Astrocyte (in vitro differentiated cells and primary cell): ENCODE measurements at regions not wholly inside any gene's neighbourhood (a gene's known extent, or its start where the extent isn't known, plus 50 kb on each side); places are given as distances from the start of the nearest gene placed in this dataset.
A peak's percentile ranks its signal among the peaks of the same experiment; 100 is the strongest.

ENCODE experiments used
- DNase-seq: peaks from one replicate; pipeline ENCODE4 v3.0.0-alpha.2; 2010; ENCODE audit warnings: low read depth
- FAIRE-seq: peaks from 2 replicates; lab custom pipeline; 2011; peaks lifted over from hg19 to GRCh38; lab: Jason Lieb, UNC
- H2AFZ ChIP-seq: 2 replicates; pipeline ENCODE4 v1.6.0; 2012; ENCODE audit warnings: low read depth, low read length, inconsistent platforms
- H3K27ac ChIP-seq: 2 replicates; pipeline ENCODE4 v1.5.1; 2011; ENCODE audit warnings: low read depth, low read length, inconsistent platforms
- H3K27me3 ChIP-seq: 2 replicates; pipeline ENCODE4 v1.6.0; 2011; ENCODE audit warnings: low read length, inconsistent platforms; ENCODE audit not compliant: insufficient read depth
- H3K36me3 ChIP-seq: 2 replicates; pipeline ENCODE4 v1.5.1; 2011; ENCODE audit warnings: low read length, inconsistent platforms; ENCODE audit not compliant: insufficient read depth
- H3K4me1 ChIP-seq: 2 replicates; pipeline ENCODE4 v1.5.1; 2011; ENCODE audit warnings: low read length, inconsistent platforms; ENCODE audit not compliant: insufficient read depth
- H3K4me2 ChIP-seq: 2 replicates; pipeline ENCODE4 v1.6.0; 2012; ENCODE audit warnings: low read length, inconsistent platforms
- H3K4me3 ChIP-seq: 2 replicates; pipeline ENCODE4 v1.5.1; 2011; ENCODE audit warnings: low read depth, mild to moderate bottlenecking, low read length, inconsistent platforms; ENCODE audit not compliant: insufficient read depth
- H3K79me2 ChIP-seq: 2 replicates; pipeline ENCODE4 v1.6.0; 2012; ENCODE audit warnings: mild to moderate bottlenecking, low read length, inconsistent platforms; ENCODE audit not compliant: insufficient read depth
- H3K9ac ChIP-seq: 2 replicates; pipeline ENCODE4 v1.6.0; 2012; ENCODE audit warnings: mild to moderate bottlenecking, low read length, inconsistent platforms
- H3K9me3 ChIP-seq: 2 replicates; pipeline ENCODE4 v1.5.1; 2012; ENCODE audit warnings: low read depth, mild to moderate bottlenecking, low read length, inconsistent platforms; ENCODE audit not compliant: insufficient read depth
- H4K20me1 ChIP-seq: 2 replicates; pipeline ENCODE4 v1.6.0; 2012; ENCODE audit warnings: low read length, inconsistent platforms; ENCODE audit not compliant: insufficient read depth
- H3K27ac Mint-ChIP-seq: one replicate; pipeline ENCODE4 v1.8.0; 2021; ENCODE audit warnings: mild to moderate bottlenecking, mixed read lengths; ENCODE audit not compliant: unreplicated experiment
- H3K27me3 Mint-ChIP-seq: one replicate; pipeline ENCODE4 v1.8.0; 2021; ENCODE audit warnings: low read depth, mixed read lengths; ENCODE audit not compliant: unreplicated experiment
- H3K36me3 Mint-ChIP-seq: one replicate; pipeline ENCODE4 v1.8.0; 2021; ENCODE audit warnings: low read depth, mixed read lengths; ENCODE audit not compliant: unreplicated experiment
- H3K4me1 Mint-ChIP-seq: one replicate; pipeline ENCODE4 v1.8.0; 2021; ENCODE audit warnings: low read depth, mixed read lengths; ENCODE audit not compliant: unreplicated experiment
- H3K4me3 Mint-ChIP-seq: one replicate; pipeline ENCODE4 v1.8.0; 2021; ENCODE audit warnings: mild to moderate bottlenecking, moderate library complexity, mixed read lengths; ENCODE audit not compliant: unreplicated experiment
- H3K9me3 Mint-ChIP-seq: one replicate; pipeline ENCODE4 v1.8.0; 2021; ENCODE audit warnings: mild to moderate bottlenecking, mixed read lengths; ENCODE audit not compliant: unreplicated experiment
- CTCF ChIP-seq: IDR thresholded peaks from 2 replicates; pipeline ENCODE4 v1.5.1; 2011; ENCODE audit warnings: low read depth, mild to moderate bottlenecking, inconsistent platforms, low read length, moderate library complexity; ENCODE audit not compliant: insufficient read depth
- EZH2 ChIP-seq: IDR thresholded peaks from 2 replicates; pipeline ENCODE4 v1.6.1; 2012; ENCODE audit warnings: mild to moderate bottlenecking, low read length, inconsistent platforms; ENCODE audit not compliant: insufficient read depth

- Mint-ChIP-seq H3K4me3 (no peak overlapping the region), H3K9me3 (no peaks in the 10 kb centered on the region), H3K27me3 (no peaks in the 10 kb centered on the region), H3K27ac (no peak overlapping the region), H3K36me3 (no peaks in the 10 kb centered on the region), H3K4me1 (peaks cover 12% of the 10 kb centered on the region)
- Histone ChIP-seq H3K4me3 (no peak overlapping the region), H3K27me3 (no peaks in the 10 kb centered on the region), H3K9ac (no peak overlapping the region), H3K9me3 (no peaks in the 10 kb centered on the region), H4K20me1 (no peaks in the 10 kb centered on the region), H3K79me2 (no peaks in the 10 kb centered on the region), H3K4me1 (no peaks in the 10 kb centered on the region), H3K36me3 (no peaks in the 10 kb centered on the region), H3K4me2 (no peak overlapping the region), H3K27ac (no peak overlapping the region), H2AFZ (no peak overlapping the region)
- no peak for FAIRE-seq
- no peak for TF ChIP-seq CTCF
- DNase-seq = peak; percentile 37
Measured at GRCh38 chr3:178194539-178194938, 341.7 kb upstream of the KCNMB2 start.

GRCh38 chr3:178195824-178196223 is 340.4 kb upstream of the KCNMB2 start:
- DNase-seq (peak; percentile 82), FAIRE-seq (peak; percentile 60)
- H4K20me1 ChIP-seq = no peaks in the 10 kb centered on the region
- H3K79me2 ChIP-seq = no peaks in the 10 kb centered on the region
- H3K36me3 ChIP-seq = no peaks in the 10 kb centered on the region
- Mint-ChIP-seq H3K27me3 (no peaks in the 10 kb centered on the region), H3K36me3 (no peaks in the 10 kb centered on the region), H3K9me3 (no peaks in the 10 kb centered on the region), H3K4me1 (peaks cover 12% of the 10 kb centered on the region), H3K27ac (no peak overlapping the region), H3K4me3 (no peak overlapping the region)
- no peak overlapping the region for H3K4me3 ChIP-seq
- H3K9ac ChIP-seq = no peak overlapping the region
- no peak overlapping the region for H3K27ac ChIP-seq
- TF ChIP-seq EZH2 = no peak
- no peak for TF ChIP-seq CTCF
- H3K27me3 ChIP-seq = no peaks in the 10 kb centered on the region
- H3K4me1 ChIP-seq = no peaks in the 10 kb centered on the region
- H3K9me3 ChIP-seq = no peaks in the 10 kb centered on the region
- H2AFZ ChIP-seq = no peak overlapping the region
- no peak overlapping the region for H3K4me2 ChIP-seq

GRCh38 chr3:178198329-178198728 is 337.9 kb upstream of the KCNMB2 start:
- H3K4me1 Mint-ChIP-seq = peaks cover 15% of the 10 kb centered on the region

More at GRCh38 chr3:178198329-178198728, 337.9 kb upstream of the KCNMB2 start:
- H3K9me3 ChIP-seq = no peaks in the 10 kb centered on the region
- no peaks in the 10 kb centered on the region for H3K4me1 ChIP-seq
- H3K27ac ChIP-seq = no peak overlapping the region
- DNase-seq (peak; percentile 29), FAIRE-seq (peak; percentile 71)
- no peaks in the 10 kb centered on the region for H3K36me3 ChIP-seq
- no peak overlapping the region for H3K27ac Mint-ChIP-seq
- no peaks in the 10 kb centered on the region for H3K27me3 ChIP-seq
- H3K9ac ChIP-seq = no peak overlapping the region
- H3K9me3 Mint-ChIP-seq = no peaks in the 10 kb centered on the region
- H3K4me3 Mint-ChIP-seq = no peak overlapping the region
- H3K4me2 ChIP-seq = peak overlapping the region; percentile 12
- no peak overlapping the region for H2AFZ ChIP-seq
- no peaks in the 10 kb centered on the region for H3K27me3 Mint-ChIP-seq
- no peaks in the 10 kb centered on the region for H3K36me3 Mint-ChIP-seq
- no peaks in the 10 kb centered on the region for H3K79me2 ChIP-seq
- TF ChIP-seq CTCF (no peak), EZH2 (no peak)
- H4K20me1 ChIP-seq = no peaks in the 10 kb centered on the region
- no peak overlapping the region for H3K4me3 ChIP-seq
